ENCODE measurements at regions not wholly inside any gene's neighbourhood (a gene's known extent, or its start where the extent isn't known, plus 50 kb on each side); places are given as distances from the start of the nearest gene placed in this dataset.

- TF ChIP-seq SP7 (tag by site-specific recombination; IDR thresholded peaks at IDR 0.05) = no peak
- no peak for TF ChIP-seq FEZF1 (tag by site-specific recombination; IDR thresholded peaks at IDR 0.05)
- TF ChIP-seq ZNF280D (tag by site-specific recombination; IDR thresholded peaks at IDR 0.05) = no peak
- TF ChIP-seq SP2 (tag by site-specific recombination; IDR thresholded peaks at IDR 0.05) = no peak
- TF ChIP-seq ZNF404 (tag by site-specific recombination; IDR thresholded peaks at IDR 0.05) = no peak
Measured at GRCh38 chr6:159533568-159533967, 159.5 kb downstream of the SOD2 start.

All from HEK293 (cell line).